ENCODE measurements at regions not wholly inside any gene's neighbourhood (a gene's known extent, or its start where the extent isn't known, plus 50 kb on each side); places are given as distances from the start of the nearest gene placed in this dataset.

DNA sequence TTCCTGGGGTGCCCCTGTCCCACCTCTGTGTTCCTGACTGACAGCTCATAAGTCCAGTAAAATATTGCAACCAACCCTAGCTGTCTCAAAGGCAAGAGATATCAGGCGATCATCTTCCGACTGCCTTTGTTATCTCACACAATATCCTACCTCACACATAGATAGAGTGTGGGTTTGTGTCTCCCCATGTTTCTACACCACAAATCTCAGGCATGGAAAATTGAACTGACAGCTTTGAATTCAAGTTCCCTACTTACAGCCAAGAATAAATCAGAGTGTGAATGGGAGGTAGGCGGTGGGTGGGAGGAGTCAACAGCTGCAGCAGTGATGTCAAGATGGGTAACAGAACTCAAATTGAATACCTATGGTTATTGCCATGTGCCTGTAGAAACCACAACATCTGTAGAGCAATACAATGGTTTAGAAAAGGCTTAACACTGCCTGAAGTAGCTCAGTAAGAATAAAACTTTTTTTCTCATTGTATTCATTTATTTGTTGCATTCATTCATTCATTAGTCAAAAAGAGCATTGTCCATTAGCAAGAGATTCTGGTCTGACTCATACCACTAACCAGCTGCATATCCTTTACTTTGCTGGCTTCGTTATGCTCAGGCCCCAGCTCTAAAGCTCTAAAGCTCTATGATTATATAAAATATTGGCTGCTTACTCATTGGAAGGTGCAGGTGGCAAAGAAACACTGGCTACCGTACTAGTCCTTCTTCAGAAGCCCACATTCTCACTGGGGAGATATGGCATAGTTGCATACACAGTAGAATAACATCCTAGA lies 108.2 kb upstream of the DMAC1 start (continued):
- no peak for TF ChIP-seq POU5F1 (IDR thresholded peaks at IDR 0.05; ENCODE audit: low read depth, low read length)
- TF ChIP-seq MAX (IDR thresholded peaks at IDR 0.05), result no peak
- TF ChIP-seq GABPA (IDR thresholded peaks at IDR 0.05; ENCODE audit: borderline replicate concordance, insufficient read depth, low read length), result no peak
- TF ChIP-seq SRF (IDR thresholded peaks at IDR 0.05; ENCODE audit: low read depth, low read length), result no peak
- TF ChIP-seq RBBP5 (IDR thresholded peaks at IDR 0.05; ENCODE audit: borderline replicate concordance, low read depth, low read length), result no peak
- no peak for TF ChIP-seq RXRA (IDR thresholded peaks at IDR 0.05; ENCODE audit: insufficient read depth, low read depth, low read length)
